Middle frontal gyrus (tissue), 1 donor: ENCODE measurements at regions not wholly inside any gene's neighbourhood (a gene's known extent, or its start where the extent isn't known, plus 50 kb on each side); places are given as distances from the start of the nearest gene placed in this dataset.
"Not testable (repeated sequence)": the region's sequence is repeated elsewhere in the genome, so short reads cannot be mapped to it uniquely, and the experiment has no call there.

Source experiments
- DNase-seq: peaks from one replicate; pipeline ENCODE4 v3.0.0-alpha.2; 2015; ENCODE audit warnings: low spot score; ENCODE audit errors: extremely low spot score

DNA sequence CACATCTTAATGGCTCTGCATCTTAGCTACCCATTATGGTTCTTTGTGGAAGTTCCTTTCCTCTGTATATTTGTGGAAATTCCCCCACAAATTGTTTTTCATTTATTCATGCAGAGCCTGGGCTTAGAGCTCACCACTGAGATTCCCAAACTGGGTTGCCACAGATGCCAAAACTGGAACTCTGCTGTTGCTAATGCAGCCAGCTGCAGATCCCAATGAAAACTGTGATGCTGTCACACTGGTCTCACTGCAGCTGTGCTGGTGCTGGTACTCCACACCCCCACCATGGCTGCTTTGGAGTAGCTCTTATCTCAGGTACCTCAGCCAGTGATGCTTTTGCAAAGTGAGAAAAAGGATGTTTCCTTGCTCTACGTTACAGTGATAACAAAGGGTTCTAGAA is 87.7 kb downstream of the DCK start:
- DNase-seq: no peak

DNA sequence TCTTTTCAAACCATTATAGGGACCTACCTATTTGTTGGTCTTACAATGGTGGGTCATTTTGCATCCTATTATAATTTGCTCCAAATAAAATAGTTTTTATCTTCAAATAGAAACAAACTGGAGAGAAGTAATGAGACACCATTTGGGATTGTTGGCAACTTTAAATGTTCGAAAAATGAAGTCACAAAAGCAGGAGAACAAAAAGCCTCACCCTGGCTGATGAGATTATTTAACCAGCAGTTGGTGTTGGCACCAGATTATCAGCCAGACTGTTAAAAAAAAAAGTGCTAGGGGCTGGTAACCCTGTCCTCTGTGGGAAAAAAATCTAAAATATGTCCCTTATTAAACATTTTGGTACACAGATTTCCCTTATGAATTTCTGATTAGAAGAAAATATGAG is 100.3 kb downstream of the DCK start:
- no peak for DNase-seq

GRCh38 chr4:71094201-71094600 is 100.8 kb downstream of the DCK start:
- no peak for DNase-seq

GRCh38 chr4:71095141-71095540 is 101.7 kb downstream of the DCK start:
- no peak for DNase-seq

GRCh38 chr4:71095545-71095944 is 102.1 kb downstream of the DCK start:
- DNase-seq: no peak

- no peak for DNase-seq
Measured at GRCh38 chr4:71107726-71108125, 114.3 kb downstream of the DCK start.

GRCh38 chr4:71110499-71110898 is 117.0 kb downstream of the DCK start:
- DNase-seq: no peak

DNA sequence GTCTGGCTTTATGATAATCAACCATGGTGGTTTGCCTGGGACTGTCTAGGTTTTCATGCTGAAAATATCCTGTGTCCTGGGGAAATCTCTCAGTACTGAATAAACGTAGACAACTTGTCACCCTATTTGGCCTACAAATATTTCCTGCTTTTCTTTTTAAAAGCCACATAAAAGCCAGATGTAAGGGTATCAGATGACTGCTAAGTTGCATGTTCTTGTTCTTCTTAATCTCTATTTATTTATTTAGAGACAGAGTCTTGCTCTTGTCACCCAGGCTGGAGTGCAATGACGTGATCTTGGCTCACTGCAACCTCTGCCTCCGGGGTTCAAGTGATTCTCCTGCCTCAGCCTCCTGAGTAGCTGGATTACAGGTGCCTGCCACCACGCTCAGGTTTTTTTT is 117.7 kb downstream of the DCK start:
- DNase-seq: not testable (repeated sequence)

DNA sequence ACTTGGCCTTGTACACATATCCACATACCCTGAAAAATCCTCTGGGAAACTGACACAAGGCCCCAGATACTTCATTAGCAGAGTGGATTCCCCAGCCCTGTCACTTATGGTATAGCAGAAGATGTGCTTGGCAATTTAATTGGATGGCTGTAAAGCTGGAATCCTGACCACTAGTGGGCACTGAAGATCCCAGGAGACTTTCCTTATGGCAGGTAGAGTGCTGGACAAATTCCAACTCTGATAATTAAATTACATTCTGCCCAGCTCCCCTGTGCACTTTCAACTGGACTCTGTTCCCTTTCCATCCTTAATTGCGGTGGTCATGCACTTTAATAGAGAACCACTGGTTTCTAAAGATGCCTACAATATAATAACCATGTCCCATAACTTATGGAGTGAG is 119.8 kb downstream of the DCK start:
- no peak for DNase-seq

- DNase-seq: no peak
Measured at GRCh38 chr4:71120831-71121524, 127.5 kb downstream of the DCK start.

DNA sequence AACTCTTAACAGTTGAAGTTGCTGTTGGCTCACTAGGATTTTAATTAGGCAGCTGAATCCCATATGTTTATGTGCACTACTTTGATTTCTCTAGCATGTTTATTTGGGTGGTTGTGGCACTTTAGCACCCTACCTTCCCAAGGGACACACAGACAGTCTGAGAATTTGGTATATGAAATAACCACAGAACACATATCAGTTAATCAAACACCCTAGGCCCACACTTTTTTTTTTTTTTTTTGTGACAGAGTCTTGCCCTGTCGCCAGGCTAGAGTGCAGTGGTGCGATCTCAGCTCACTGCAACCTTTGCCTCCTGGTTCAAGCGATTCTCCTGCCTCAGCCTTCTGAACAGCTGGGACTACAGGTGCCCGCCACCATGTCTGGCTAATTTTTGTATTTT is 130.5 kb downstream of the DCK start:
- no peak for DNase-seq

- DNase-seq: no peak
Measured at GRCh38 chr4:71125137-71125536, 131.7 kb downstream of the DCK start.

DNA sequence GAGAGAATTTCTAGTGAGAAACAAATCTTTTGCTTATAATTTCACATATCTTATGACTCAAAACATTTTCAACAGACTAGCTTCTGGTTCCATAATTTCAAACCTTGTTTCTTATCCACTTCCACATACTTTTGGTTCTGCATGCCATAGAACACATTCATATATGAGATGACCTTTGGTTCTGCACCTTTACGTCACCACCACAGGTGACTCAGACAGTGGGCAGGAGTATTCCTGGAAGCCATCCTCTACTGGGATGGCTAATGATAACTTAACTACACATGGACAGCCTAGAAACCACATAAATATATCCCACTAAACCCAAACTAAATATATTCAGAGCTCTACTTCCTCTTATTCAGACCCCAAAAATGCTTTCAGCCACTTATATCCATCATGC is 133.3 kb downstream of the DCK start:
- DNase-seq: no peak

- DNase-seq: no peak
Measured at GRCh38 chr4:71130827-71131603, 137.6 kb downstream of the DCK start.

- no peak for DNase-seq
Measured at GRCh38 chr4:71132486-71132885, 139.0 kb downstream of the DCK start.

- no peak for DNase-seq
Measured at GRCh38 chr4:71133491-71133890, 140.0 kb downstream of the DCK start.

GRCh38 chr4:71136071-71136470 is 142.6 kb downstream of the DCK start:
- DNase-seq: no peak

DNA sequence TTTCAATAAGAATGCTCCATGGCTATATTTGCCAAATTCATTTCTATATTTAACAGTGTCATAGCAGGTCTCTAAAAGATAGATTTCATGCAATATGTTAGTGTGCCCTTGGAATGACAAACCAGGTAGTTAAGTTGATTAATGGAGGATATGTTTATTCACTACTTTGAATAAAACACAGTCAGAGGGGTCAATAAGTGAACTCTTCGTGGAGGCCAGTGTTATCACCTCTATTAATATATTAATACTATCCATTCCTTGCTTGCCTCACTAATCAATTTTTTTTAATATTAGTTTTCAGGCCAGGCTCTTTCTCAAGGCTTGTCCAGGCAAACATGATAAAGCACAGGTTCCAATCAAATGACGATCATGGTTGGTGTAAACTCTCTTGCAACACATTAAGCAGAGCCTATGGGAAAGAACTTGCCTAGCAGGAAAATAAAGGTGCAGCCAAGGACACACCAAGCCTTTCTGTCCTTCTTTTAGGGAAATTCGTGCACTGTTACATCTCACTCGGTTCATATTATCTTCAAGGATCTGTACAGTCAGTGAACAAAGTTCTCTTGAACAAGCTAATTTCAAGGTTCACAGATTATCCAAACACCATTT is 144.7 kb downstream of the DCK start:
- no peak for DNase-seq

DNA sequence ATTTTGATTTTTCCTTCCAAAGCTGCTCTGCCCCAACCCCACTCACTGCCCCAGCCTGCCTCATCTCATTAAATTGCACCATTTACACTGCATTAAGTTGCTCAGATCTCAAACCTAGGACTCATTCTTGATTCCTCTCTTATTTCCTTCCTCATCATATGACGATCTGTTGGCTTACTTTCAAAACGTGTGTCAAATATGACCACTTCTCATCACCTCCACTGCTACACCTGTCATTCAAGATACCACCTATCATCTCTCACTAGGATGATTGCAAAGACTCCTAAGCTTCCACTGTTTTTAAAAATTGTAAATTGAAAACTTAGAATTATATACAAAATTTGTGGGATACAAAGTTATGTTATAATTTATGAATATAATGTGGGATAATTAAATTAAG is 147.1 kb downstream of the DCK start:
- no peak for DNase-seq

DNA sequence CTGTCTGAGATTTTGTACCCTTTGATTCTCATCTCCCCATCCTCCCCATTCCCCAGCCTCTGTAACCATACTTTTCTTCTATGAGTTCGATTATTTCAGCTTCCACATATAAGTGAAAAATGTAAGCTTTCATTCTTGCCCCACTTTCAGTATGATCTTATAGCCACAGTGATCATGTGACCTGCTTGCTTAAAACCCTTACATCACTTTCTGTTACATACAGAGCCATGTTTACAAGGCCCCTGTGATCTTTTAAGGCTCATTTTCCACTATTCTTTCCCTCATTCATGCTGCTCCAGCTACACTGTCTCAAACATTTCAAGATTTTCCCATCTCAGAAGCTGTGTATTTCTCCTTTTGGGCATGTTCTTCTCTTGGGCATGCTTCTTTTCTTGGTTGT is 147.7 kb downstream of the DCK start:
- DNase-seq: no peak

DNA sequence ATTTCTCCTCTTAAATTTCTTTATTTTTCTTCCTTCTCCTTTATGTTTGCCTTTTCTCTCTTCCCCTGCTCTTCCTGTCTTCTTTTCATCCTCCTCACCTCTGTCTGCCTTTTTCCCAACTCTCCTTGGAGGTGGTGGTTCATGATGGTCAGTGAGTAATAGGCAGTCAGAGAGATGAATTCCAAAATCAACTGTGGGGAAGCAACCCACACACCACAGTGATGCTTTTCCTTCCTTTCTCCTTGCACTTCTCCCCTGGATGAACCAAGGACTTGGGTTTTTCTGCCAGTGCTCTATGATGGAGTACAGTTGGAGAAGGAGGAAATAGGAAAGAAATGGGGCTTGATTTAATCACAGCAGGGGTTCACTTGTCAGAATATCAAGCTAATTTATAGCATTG is 153.8 kb downstream of the DCK start:
- no peak for DNase-seq

GRCh38 chr4:71148545-71148944 is 155.1 kb downstream of the DCK start:
- no peak for DNase-seq

- no peak for DNase-seq
Measured at GRCh38 chr4:71151054-71151453, 157.6 kb downstream of the DCK start.
